GM18498 (cell line): ENCODE measurements at regions not wholly inside any gene's neighbourhood (a gene's known extent, or its start where the extent isn't known, plus 50 kb on each side); places are given as distances from the start of the nearest gene placed in this dataset.

Experiments
- ATAC-seq: cut with Tn5 transposase; IDR thresholded peaks from one replicate; pipeline ENCODE4 v1.9.1; 2021; ENCODE audit warnings: mild to moderate bottlenecking, moderate library complexity; ENCODE audit not compliant: unreplicated experiment

DNA sequence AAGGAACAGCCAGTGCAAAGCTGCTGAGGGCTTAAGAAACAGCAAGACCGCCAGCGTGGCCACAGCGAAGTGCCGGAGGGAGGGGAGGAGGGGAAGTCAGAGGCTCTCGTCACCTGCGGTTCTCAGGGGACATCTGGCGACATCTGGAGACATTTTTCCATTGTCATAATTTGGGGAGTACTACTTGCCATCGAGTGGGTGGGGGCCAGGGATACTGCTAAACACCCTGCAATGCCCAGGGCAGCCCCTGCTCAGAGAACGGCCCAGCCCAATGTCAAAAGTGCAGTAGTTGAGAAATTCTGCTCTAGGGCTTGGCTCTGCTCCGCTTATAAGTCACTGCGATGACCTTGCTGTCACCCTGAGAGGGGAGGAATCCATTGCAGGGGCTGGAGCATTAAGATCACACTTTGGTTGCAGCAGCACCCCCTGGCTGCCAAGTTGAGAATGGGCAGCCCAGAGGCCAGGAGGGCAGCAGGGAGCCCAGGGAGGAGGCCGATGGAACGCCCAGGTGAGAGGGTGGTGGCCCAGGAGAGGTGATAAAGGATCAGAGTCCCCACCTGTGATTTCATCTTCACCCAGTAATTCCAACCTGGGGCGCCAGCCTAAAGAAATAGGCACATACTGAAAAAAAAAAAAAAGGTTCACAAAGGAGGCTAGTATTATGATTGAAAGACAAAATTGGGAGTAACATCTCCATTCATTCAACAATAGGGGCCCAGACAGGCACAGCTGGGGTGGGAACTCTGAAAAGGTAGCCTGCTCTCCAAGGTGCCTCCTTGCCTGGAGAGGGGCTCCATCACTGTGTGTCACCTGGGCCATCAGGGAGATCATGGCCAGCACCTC lies 218.2 kb downstream of the BMP7 start:
- peak; percentile 57 for ATAC-seq

DNA sequence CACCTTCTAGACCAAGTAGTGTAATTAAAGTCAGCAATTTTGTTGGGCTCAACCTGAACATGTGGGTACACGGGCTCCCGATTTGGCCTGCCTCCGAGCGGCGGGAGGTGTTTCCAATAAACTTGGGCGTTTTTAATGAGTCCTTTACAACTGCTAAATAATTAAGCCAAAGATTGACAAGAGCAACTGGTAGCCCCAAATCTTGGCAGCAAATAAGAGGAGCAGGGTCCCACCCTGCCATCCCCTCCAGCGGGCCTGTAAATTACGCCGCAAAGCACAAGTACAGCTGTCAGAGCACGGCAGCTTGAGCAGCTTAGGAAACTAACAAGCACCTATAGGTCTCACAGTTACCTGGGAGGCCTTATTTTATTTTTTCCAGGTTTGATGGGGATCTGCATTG lies 217.1 kb downstream of the BMP7 start:
- ATAC-seq, result no peak

DNA sequence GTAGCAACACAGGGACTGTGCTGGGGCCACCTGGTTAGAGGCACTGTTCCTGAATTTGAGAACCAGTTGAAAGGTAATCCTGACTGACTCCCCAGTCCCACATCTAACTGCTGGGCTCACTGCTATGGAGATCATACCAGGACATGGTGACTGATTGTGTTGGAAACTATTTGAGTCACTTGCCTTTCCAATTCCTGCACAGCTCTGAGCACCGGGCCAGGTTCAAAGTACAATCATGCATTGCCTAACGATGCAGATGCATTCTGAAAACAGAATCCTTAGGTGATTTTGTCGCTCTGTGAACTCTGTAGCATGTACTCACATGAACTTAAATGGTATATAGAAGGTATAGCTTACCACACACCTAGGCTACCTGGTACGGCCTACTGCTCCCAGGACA lies 215.3 kb downstream of the BMP7 start:
- no peak for ATAC-seq

DNA sequence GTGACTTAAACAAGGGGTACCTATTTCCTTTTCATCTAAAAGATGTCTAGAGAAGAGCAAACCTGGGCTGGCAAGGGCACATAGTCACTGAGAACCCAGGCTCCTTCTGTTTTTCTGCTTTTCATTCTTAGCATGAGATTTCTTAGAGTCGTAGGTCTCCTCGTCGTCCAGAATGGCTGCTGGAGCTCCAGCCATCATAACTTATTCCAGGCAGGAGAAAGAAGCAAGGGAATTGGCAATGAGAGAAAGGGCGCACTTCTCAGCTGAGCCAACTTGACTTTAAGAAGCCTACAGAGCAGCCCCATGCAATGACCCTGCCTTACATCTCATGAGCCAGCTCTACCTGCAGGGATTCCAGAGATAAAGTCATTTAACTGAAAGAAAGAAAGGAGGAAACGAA lies 213.4 kb downstream of the BMP7 start:
- ATAC-seq, result no peak

DNA sequence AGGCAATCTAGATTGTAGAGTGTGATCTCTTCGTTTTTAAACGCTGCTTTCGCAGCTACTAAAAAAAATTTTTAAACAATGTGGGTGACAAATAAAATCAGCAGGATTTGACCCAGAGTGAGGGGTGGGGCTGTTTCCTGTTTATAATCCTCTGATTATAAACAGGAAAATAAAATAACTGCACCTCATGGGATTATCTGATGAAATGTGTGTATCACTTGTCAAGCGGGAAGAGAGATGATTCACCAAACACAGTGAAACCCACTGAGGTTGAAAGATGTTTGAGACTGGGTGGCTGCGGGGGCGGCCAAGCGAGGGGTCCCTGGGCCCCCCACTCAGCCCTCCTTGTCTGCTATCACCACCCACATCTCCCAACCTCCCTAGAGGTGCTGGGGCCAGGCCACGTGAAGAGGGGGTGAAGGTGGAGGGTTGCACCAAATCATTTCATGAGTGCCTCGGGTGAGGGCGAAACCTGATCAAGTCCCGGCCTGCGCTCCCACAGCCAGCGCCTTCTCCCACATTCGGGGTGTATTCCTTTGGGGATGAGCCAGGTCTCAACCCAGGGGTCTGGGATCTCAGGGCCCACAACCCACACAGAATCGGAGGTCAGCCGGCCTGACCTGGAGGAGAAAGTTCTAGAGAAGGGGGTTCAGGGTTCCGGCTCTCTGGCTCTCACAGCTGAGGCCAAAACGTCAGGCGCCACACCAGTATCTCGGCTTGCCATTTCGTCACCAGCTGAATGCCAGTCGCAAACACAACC lies 212.5 kb downstream of the BMP7 start:
- no peak for ATAC-seq

DNA sequence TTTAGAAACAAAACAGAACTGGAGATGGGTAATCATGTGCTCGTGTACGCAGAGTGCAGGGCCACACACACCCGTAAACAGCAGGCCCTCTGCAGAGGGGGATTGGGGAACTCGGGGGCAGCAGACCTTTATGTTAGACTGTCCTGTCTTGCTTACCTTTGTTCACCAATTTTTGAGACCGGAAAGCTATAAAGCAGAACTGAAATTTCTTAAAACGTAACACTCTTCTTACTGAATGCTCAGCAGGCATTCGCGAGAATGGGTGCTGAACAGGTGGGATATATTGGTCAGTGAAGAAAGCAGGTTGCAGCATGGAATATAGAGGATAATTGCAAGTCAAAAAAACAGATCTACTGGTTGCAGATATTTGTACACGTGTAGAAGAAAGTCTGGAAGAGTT lies 211.1 kb downstream of the BMP7 start:
- no peak for ATAC-seq

DNA sequence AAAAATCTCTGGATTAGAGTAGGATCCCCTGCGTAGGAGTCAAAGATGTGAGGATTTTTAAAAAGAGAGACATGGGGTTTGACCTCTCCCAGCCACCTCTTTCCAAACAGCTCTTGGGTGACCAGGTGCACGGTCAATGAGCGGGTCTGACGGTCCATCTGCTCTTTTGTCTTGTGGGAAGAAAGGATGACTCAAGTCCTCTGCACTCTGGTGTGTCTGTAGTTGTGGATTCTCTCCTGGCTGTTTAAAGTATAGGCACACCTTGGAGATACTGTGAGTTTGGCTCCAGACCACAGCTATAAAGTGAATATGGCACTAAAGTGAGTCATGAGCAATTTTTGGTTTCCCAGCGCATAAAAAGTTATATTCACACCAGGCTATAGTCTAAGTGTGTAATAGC lies 209.8 kb downstream of the BMP7 start:
- ATAC-seq, result no peak

DNA sequence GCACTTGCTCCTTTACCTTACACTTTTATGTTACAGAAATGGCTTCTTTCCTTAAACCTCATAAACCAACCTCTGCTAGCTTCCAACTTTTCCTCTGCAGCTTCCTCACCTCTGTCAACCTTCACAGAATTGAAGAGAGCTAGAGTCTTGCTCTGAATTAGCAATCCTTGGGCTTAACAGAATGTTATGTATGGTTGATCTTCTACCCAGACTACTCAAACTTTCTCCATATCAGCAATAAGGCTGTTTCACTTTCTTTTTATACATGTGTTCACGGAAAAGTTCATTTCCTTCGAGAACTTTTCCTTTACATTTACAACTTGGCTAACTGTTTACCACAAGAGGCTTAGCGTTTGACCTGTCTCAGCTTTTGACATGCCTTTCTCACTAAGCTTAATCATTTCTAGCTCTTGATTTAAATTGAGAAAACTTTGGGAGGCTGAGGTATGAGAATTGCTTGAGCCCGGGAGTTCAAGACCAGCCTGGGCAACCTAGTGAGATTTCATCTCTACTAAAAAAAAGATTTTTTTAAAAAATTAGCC lies 207.3 kb downstream of the BMP7 start:
- ATAC-seq, result no peak

DNA sequence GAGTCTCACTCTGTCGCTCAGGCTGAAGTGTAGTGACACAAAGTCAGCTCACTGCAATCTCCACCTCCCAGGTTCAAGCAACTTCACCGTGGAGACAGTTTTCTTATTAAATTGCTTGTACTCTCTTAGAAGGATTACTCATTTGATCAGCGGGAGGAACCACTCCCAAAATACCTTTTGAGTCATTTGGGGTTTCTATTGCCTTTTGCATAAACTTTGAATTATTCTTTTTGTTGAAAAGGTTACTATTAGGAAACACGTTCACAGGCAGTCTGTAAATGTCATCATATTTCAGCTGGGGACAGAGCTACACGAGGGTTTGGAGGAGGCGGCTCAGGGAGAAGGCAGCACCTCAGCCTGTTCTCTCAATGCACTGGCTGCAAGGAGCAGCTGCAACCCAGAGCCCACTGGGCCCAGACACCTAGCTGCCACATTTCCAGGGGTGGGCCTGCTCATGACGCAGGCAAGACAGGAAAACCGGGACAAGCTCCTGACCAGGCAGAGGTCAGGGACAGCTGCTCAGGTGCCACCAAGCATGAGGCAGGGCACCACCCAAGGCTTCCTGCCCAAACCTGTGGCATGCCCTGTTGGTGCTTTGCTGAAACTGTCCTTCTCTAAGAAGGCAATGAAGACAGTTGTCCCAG lies 205.9 kb downstream of the BMP7 start:
- ATAC-seq, result no peak

DNA sequence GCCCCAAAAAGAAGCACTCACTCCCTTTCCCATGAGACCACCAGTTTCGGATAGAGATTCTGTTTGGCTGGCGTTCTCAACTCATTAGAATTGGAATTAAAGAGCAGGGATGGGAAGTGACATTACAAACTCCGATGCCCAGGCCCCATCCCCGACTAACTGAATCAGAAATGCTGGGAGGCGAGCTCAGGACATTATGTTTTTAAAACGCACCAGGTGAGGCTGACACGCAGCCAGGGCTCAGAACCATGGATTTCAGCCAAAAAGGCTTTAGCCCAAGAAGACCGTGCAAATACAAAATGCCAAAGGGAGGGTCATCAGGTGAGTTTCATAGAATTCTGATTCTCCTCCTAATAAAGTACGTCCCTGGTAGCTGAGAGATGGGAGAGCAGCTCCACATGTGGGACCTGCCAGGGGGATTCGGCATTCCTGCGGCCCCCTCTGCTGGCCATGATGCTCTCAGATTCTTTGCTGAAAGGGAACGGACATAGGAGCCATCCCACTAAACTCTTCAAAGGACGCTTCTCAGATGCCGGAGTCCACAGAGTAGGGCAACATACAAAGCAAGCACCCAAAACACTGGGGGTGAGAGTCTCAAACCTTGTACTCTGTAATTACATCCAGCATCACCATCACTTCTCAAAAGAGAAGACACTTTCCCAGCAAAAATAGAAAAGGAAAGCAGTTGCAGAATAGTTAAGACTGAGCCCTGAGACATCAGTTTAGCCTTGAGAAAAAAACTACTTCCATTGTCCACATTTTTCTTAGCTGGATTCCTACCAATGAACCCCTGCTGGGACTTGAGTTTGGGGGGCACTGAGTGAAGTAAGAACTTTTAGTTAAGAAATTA lies 205.2 kb downstream of the BMP7 start:
- no peak for ATAC-seq

DNA sequence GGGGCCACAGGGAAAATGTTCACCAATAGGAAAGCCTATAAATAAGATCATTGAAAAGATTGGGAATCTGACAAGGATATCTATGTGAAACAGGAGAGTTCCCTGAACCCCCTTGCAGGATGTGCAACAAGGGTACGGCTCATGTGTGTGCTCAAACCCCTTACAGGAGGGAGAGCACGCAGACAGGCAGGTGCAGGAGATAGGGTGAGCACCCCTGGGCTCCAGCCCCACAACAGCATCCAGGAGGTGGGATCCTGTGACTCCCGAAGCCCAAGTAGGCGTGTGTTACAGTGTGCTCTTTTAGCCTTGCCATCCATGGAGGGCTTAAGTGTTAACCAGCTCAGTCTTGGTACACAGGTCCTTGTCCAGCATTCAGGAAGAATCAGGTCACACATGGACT lies 204.2 kb downstream of the BMP7 start:
- ATAC-seq, result no peak

DNA sequence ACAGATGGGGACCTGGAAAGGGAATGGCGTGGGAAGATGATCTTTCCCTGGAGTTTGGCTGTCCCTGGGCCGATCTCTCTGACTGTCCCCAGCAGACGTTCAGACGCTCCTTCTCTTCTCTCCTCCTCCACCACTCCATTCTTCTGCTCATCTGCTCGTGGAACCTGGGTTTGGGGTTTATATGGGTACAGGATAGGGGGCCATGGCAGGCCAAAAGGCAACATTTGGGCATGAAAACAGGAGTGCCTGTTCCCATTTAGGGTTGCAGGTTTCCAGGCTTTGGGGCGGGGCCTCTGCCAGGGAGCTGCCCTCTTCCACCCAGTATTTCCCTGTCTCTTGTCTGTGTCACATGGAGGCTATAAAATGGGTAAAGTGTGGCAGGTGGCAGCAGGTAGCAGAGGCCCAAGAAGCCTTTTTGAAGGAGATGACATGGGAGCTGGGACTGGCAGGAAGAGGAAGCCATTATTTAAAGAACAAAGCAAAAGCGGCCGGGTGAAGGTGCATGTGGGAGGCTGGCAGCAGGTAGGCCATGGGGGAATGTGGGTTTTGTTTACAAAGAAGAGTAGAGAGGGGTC lies 203.7 kb downstream of the BMP7 start:
- ATAC-seq, result no peak

DNA sequence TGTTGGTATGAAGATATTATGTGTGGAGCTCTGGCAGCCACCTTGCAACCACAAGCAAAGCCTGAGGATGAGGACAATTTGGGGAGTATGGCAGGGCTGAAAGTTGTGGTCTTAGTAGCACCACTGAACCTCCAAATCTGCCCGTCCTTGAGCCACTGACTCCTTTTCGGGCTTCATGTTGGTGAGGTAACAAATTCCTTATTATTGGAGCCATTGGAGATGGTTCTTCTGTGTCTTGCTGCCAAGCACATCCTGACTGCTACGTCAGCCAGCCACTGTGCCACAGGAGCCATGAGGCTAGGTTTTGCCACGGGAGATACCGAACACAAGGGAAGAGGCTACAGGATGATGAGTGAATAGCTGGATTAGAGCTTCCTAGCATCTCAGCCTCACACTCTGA lies 201.6 kb downstream of the BMP7 start:
- ATAC-seq, result no peak

DNA sequence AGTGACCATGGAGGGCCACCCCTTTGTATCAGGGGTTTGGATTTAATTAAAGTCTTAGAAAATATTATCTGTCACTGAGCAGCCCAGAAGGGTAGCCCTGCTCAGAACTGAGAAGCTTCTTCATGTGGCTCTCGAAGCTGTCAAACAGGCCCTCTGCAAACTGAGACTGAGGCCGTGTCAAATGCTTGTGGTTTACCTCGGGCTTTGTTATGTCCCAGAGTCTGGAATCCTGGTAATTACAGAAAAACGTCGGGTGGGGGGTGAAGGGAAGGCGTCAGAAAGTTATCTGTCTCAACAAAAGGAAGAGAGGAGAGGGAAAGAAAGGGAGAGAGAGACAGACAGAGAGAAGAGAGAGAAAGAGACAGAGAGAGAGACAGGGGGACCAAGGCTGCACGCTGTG lies 200.8 kb downstream of the BMP7 start:
- ATAC-seq, result no peak

DNA sequence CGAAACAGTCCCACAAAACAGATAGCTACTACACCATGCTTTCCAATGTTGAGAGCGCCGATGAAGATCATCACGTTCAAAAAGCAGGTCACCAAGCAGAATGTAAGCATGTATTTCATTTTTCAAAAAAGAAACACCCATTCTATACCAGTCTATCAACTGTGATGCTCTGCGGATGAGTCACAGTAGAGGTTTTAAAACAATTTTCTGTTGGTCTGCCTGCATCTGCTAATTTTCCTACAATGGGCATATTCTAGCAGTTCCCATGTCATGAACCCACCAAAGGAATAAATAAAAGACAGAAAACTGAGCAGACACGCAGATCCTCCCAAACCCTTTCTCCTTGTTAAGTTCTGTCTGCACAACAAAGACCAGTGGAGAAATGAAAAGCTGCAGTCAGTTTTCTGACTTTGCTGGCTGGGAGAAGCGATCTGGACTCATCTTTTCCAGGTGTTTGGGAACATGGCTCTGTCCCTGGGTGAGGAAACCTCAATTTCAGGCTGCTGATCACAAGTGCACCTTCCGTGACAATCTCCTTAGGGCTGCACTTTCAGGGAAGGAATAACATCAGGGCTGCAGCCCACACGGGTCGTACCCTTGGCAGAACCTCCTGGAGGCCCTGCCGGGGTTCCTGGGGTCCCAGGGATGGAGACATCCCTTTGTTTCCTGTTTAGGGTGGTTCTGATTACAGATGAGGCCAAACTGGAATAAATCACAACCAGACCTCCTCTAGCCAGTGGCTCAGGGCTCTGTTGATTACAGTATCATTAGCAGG lies 200.1 kb downstream of the BMP7 start:
- no peak for ATAC-seq

DNA sequence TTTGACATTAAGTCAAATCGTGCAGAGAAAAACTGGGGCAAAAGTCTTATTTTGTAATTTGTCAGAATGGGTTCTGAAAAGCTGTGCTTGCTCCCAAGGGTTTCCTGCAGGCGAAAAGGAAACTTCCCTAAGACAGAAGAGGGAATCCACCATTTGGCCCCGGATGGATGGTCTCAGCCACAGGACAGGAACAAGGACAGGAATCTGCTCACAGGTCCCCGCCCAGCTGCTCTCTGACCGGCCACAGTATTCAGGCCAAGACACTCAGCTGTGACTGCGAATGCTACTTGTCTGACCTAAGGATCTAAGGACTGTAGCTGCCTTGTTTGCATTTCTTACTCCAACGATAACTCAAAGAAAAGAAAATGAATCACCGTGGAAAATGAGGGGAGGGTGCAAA lies 197.0 kb downstream of the BMP7 start:
- no peak for ATAC-seq

DNA sequence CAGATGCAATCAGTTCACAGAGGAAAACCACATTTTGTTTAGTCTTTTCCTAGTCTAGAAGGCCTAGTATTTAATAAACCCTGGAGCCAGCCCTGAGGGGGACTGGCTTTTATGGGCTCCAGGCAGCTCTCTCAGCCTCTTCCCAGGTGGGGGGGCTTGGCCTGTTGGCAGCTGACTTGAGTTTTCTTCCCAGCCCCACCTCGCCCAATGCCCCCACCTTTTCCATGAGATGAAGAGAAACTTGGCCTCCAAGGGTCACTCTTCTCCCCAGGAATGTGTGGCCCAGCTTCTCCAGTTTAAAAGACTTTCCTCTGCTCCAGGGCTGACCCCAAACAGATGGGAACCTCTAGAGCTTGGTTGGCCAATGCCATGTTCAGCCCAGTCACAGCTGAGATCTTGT lies 196.1 kb downstream of the BMP7 start:
- ATAC-seq, result no peak

DNA sequence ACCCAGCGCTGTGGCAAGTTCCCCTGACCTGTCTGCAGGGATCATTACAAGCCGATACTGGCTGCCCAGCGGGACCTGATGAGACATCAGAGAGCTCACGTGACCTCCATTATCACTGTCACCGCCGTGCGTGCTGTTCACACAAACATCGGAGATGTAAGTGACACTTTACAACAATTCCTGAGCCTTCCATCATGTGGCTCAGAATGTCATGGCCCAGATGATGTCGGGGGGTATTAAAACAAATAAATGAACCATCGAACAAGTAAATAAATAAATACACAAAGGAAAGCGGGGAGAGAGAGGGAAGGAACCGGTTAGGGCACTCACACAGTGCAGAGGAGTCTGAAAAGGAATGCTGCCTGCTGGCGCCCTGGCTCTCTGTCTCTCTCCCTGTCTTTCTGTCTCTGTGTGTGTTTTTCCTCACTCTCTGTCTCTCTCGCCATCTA lies 195.1 kb downstream of the BMP7 start:
- ATAC-seq, result no peak

DNA sequence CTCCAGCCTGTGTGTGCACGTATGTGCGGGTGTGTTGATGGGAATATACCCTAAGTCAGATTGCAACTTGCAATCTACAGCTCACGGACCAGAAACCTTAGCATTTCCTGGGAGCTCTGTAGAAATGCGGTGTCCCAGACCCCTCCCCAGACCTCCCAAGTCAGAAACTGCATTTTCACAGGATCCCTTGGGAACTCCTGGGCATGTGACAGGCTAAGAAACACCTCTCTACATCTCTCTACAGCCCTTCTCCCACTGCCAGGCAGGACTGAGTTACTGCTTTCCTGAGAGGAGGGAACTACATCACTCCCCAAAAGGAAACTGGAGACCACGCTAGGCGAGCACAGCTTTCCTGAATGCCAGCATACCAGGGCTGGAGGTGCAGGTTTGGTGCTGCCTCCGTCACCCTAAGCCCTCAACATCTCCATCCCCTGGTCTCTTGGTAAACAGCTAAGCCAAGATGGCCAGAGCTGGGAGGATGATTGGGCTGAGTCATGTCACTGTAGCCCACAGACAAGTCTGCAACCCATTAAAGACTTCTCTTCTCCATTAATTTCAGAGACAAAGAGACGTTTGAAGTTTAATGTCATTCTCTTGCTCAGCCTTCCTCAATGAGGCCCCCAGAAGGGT lies 194.4 kb downstream of the BMP7 start:
- no peak for ATAC-seq
